Skeletal muscle tissue (tissue), 3 donors: ENCODE measurements at regions not wholly inside any gene's neighbourhood (a gene's known extent, or its start where the extent isn't known, plus 50 kb on each side); places are given as distances from the start of the nearest gene placed in this dataset.

Experiments
- H3K27ac ChIP-seq: one replicate; pipeline ENCODE4 v1.7.0; 2013; ENCODE audit warnings: mild to moderate bottlenecking, low read depth, low read length, inconsistent platforms
- H3K27me3 ChIP-seq, 3 donors: one replicate each; pipeline ENCODE4 v1.7.0; 2013; ENCODE audit warnings: low read length in 3 of 3; ENCODE audit not compliant: control insufficient read depth in 3 of 3, insufficient read depth in 3 of 3
- H3K36me3 ChIP-seq, 3 donors: one replicate each; pipeline ENCODE4 v1.7.0; 2013; ENCODE audit warnings: low read length in 3 of 3; ENCODE audit not compliant: control insufficient read depth in 3 of 3, insufficient read depth in 3 of 3
- H3K4me1 ChIP-seq, 3 donors: one replicate each; pipeline ENCODE4 v1.7.0; 2013; ENCODE audit warnings: low read length in 3 of 3, mild to moderate bottlenecking in 3 of 3; ENCODE audit not compliant: control insufficient read depth in 3 of 3, insufficient read depth in 3 of 3
- H3K4me3 ChIP-seq, 3 donors: one replicate each; pipeline ENCODE4 v1.7.0; 2013; ENCODE audit warnings: low read length in 3 of 3
- H3K9ac ChIP-seq, 3 donors: one replicate each; pipeline ENCODE4 v1.7.0; 2013; ENCODE audit warnings: low read length in 3 of 3, mild to moderate bottlenecking in 3 of 3, moderate library complexity in 2 of 3, low read depth in 1 of 3
- H3K9me3 ChIP-seq, 3 donors: one replicate each; pipeline ENCODE4 v1.7.0; 2013; ENCODE audit warnings: low read length in 3 of 3; ENCODE audit not compliant: control insufficient read depth in 3 of 3
- donor health status: Osteomylitis.

DNA sequence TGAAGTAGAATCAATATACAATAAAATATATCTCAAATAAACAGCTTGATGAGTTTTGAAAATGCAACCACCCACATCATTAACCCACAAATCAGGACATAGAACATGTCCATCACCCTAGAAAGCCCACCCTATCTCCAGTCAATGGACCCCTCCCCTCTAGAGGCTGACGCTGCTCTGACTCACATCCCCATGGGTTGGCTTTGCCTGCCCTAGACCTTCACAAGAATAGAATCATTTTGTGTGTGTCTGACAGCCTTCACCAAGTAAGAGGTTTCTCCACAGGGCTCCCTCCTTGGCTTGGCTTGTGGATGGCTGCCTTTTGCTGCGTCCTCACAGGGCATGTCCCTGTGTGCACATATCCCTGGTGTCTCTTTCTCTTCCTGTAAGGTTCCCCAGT, 250.2 kb upstream of the RTL1 start:
- H3K36me3 ChIP-seq: no peaks in the 10 kb centered on the region
- H3K27me3 ChIP-seq: peaks cover 0 to 26% (median 3%) of the 10 kb centered on the region in 3 donors
- H3K27ac ChIP-seq: no peak overlapping the region
- H3K9me3 ChIP-seq: no peaks in the 10 kb centered on the region
- H3K4me3 ChIP-seq: no peak overlapping the region
- H3K4me1 ChIP-seq: no peaks in the 10 kb centered on the region
- H3K9ac ChIP-seq: no peak overlapping the region

DNA sequence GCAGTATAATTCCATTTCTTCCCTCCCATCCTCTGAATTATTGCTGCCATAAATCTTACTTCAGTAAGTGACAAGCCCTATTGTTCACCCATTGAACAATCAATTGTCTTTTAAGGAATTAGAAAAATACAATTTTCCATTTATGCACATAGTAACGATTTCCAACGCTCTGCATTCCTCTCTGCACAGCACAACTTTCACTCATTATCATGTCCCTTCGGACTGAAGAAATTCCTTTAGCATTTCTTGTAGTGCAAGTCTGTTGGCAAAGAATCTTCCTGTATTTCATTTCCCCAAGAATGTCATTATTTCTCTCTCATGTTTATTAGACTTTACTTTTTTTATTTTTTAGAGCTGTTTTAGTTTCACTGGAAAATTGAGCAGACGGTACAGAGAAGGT, 252.1 kb upstream of the RTL1 start:
- Histone ChIP-seq H3K9ac (no peak overlapping the region), H3K36me3 (no peaks in the 10 kb centered on the region), H3K4me3 (no peak overlapping the region), H3K9me3 (no peaks in the 10 kb centered on the region), H3K4me1 (no peaks in the 10 kb centered on the region), H3K27me3 (peaks cover 0 to 27% (median 3%) of the 10 kb centered on the region in 3 donors), H3K27ac (no peak overlapping the region)

DNA sequence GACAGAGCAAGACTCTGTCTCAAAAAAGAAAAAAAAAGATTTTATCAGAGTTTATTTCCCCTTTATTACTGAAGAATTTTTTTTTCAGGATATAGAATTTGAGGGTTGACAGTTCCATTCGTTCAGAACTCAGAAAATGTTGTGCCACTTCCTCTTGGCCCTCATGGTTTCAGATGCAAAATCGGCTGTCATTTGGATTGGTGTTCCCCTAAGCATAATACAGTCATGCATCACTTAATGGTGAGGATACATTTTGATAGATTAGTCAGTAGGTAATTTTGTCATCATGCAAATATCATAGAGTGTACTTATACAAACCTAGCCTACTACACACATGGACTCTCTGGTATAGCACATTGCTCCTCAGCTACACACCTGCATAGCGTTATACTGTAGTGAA, 263.9 kb upstream of the RTL1 start:
- H3K4me3 ChIP-seq: no peak overlapping the region
- peaks cover 0 to 2% (median 0%) of the 10 kb centered on the region in 3 donors for H3K27me3 ChIP-seq

DNA sequence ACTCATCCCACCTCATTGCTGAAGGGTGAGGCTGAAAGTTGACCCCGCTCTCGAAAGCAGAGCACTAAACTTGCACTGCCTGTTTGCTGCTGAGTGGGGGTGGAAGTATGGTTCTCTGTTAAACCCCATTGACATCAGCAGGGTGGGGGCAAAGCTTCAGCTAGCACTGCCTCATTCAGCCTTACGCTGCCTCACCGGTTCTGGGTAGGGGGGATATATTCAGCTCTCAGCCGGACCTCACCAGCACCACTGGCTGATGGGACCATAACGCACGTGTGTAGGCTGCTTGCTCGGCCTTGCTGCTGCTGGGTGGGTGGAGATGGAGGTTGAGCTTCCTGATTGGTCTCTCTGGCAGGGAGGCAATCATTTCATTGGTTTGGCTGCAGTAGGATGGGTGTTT, 265.7 kb upstream of the RTL1 start:
- H3K4me3 ChIP-seq: no peak overlapping the region
- H3K9ac ChIP-seq: no peak overlapping the region
- H3K27ac ChIP-seq: no peak overlapping the region
- no peaks in the 10 kb centered on the region for H3K4me1 ChIP-seq
- H3K27me3 ChIP-seq: peaks cover 0 to 2% (median 0%) of the 10 kb centered on the region in 3 donors
- H3K36me3 ChIP-seq: no peaks in the 10 kb centered on the region
- peaks cover 3 to 9% (median 5%) of the 10 kb centered on the region in 3 donors for H3K9me3 ChIP-seq

More for the DNA sequence above, 263.9 kb upstream of the RTL1 start:
- no peaks in the 10 kb centered on the region for H3K4me1 ChIP-seq
- H3K9ac ChIP-seq: no peak overlapping the region
- no peak overlapping the region for H3K27ac ChIP-seq
- peaks cover 3 to 5% (median 3%) of the 10 kb centered on the region in 3 donors for H3K9me3 ChIP-seq
- no peaks in the 10 kb centered on the region for H3K36me3 ChIP-seq

DNA sequence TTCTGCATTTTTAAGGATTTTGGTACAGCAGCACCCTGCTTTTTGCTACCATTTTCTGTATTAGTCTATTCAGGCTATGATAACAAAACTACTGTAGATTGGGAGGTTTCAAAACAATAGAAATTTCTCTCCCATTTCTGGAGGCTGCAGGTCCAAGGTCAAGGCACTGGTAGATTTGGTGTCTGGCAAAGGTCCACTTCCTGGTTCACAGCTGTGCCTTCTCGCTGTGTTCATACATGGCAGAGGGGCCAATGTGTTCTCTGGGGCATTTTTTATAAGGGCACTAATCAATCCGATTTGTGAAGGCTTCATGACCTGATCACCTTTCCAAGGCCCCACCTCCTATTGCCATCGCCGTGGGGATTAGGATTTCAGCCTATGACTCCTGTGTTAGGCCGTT, 268.1 kb upstream of the RTL1 start:
- Histone ChIP-seq H3K9ac (no peak overlapping the region), H3K4me3 (no peak overlapping the region), H3K4me1 (no peaks in the 10 kb centered on the region), H3K27me3 (peaks cover 0 to 2% (median 0%) of the 10 kb centered on the region in 3 donors), H3K9me3 (peaks cover 3 to 12% (median 5%) of the 10 kb centered on the region in 3 donors), H3K36me3 (no peaks in the 10 kb centered on the region), H3K27ac (no peak overlapping the region)

DNA sequence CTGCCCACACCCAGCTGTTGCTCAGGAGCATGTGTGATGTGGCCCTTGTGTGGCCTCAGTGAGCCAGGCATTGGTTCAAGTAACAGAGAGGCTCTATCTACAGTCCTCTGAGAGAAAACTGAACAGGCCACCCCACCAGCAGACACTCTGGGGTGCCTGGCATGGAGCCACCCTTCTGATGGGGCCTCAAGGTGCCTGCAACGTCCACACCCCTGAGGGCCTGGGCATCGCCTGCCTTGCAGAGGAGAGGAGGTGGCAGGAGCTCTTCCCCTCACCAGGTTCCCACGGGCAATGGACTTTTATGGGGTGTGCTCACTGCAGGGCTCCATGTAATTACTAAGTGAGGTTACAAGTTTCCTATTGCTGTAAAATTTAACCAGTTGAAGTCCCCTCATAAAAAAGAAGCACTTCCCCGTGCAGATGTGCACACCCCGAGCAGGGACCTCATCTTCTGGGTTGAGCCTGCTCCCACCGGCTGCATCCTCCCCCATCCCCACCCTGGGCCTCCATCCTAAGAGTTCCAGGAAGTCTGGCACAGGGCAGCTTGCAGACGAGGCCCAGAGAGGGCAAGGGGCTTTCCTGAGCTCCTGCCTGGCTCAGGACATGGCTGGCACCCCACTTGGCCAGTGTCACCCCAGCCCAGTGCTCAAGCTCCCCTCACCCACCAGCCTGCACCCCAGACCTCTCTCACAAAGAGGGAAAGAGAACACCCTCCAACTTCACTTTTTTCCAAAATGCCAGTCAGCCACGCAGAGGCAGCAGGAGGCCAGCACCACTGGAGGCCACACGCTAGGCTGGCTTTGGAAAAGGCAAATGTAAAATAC, 270.4 kb upstream of the RTL1 start:
- no peak overlapping the region for H3K9ac ChIP-seq
- H3K27ac ChIP-seq: no peak overlapping the region
- H3K4me1 ChIP-seq: no peaks in the 10 kb centered on the region
- peaks cover 0 to 9% (median 5%) of the 10 kb centered on the region in 3 donors for H3K9me3 ChIP-seq
- no peaks in the 10 kb centered on the region for H3K36me3 ChIP-seq
- peaks cover 0 to 2% (median 0%) of the 10 kb centered on the region in 3 donors for H3K27me3 ChIP-seq
- H3K4me3 ChIP-seq: no peak overlapping the region

DNA sequence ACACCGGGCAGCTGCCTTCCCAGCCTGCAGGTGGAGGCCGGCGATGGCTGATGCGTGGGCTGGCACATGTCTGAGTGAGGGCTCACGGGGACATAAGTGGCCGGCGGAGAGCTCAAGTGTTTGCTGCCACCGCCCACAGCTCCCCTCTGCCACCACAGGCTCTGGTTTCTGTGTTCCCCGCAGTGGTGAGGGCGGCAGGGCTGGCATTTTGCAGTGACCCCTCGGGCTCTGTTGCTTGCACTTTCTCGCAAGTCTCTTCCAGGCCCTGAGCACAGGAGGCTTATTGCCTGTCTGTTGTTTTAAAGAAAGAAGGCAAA, 271.0 kb upstream of the RTL1 start:
- Histone ChIP-seq H3K9me3 (peaks cover 0 to 9% (median under 1%) of the 10 kb centered on the region in 3 donors), H3K4me1 (no peaks in the 10 kb centered on the region), H3K27me3 (peaks cover 0 to 2% (median 0%) of the 10 kb centered on the region in 3 donors), H3K4me3 (no peak overlapping the region), H3K9ac (no peak overlapping the region), H3K27ac (no peak overlapping the region), H3K36me3 (no peaks in the 10 kb centered on the region)

DNA sequence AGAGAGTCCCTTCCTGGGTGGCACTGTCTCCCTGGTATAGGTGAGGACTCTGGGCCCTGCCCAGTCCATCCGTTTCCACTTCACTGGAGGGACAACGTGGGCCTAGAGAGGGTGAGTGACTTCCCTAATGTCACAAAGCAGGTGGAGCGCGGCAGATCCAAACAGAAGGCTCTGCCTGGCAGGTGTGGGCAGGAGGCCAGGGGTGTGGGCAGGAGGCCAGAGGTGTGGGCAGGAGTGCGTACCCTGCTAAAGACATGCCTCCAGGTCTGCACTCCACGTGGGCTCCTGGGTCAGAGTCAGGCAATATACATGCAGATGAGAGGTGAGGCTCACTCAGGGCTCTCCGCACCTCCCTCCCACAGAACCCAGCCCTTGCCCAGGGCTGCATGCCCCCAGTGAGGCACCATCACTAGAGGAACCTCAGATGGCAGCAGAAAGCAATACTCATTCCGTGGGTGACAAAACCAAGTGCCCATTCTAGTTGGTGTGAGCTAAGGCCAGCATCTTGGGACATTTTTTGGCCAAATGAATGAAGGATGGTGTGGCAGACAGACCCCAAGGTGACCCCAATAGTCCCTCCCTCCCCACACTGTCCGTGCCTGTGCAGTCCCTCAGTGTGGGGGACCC, 271.6 kb upstream of the RTL1 start:
- Histone ChIP-seq H3K27me3 (peaks cover 0 to 2% (median 0%) of the 10 kb centered on the region in 3 donors), H3K9ac (no peak overlapping the region), H3K27ac (no peak overlapping the region), H3K4me1 (no peaks in the 10 kb centered on the region), H3K36me3 (no peaks in the 10 kb centered on the region), H3K4me3 (no peak overlapping the region), H3K9me3 (peaks cover 0 to 12% (median 5%) of the 10 kb centered on the region in 3 donors)

DNA sequence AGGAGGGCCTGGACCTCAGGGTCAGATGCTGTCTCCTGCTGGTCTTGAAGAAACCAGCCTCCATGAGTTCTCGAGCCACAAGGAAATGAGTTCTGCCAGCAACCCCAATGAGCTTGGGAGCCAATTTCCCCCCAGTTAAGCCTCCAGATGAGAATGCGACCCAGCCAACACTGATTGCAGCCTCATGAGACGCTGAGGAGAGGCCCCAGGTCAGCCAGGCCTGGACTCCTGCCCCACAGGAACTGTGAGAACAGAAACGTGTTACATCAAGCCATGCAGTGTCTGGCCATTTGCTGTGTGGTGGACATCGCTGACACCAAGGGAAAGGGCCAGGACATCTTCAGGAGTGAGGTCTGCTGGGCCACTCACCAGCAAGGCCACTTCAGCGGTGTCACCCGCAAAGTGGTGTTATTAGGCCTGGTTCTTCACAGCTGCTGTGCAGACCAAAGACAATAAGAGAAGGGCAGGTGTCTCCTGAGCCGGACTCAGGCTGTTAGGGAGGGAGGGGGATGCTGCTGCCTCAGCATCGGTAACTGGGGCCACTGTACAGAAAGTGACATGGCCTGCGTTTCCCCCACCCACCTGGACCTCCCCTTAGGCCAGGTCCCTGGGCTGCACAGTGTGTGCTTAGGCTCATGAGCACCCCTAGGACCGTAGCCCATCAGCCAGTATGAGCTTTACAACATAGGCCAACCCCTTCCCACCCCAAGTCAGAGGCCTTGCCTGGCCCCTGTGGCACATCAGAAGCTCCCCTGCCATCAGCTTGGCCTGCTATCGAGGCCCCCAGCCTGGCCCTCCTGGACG, 272.4 kb upstream of the RTL1 start:
- Histone ChIP-seq H3K9me3 (peaks cover 0 to 15% (median 8%) of the 10 kb centered on the region in 3 donors), H3K27ac (no peak overlapping the region), H3K4me1 (no peaks in the 10 kb centered on the region), H3K9ac (no peak overlapping the region), H3K4me3 (no peak overlapping the region), H3K27me3 (no peaks in the 10 kb centered on the region), H3K36me3 (no peaks in the 10 kb centered on the region)
